HG03565 (cell line): ENCODE measurements at regions not wholly inside any gene's neighbourhood (a gene's known extent, or its start where the extent isn't known, plus 50 kb on each side); places are given as distances from the start of the nearest gene placed in this dataset.
"Not testable (repeated sequence)": the region's sequence is repeated elsewhere in the genome, so short reads cannot be mapped to it uniquely, and the experiment has no call there.

Source experiments
- ATAC-seq: cut with Tn5 transposase; IDR thresholded peaks from one replicate; pipeline ENCODE4 v1.9.1; 2021; ENCODE audit warnings: mild to moderate bottlenecking, moderate library complexity; ENCODE audit not compliant: unreplicated experiment

- ATAC-seq = no peak
These were observed 162.0 kb upstream of the C1orf174 start for GRCh38 chr1:4062041-4062440.

GRCh38 chr1:4062560-4062959 is 162.5 kb upstream of the C1orf174 start:
- no peak for ATAC-seq

GRCh38 chr1:4062992-4063391 is 162.9 kb upstream of the C1orf174 start:
- ATAC-seq = no peak

GRCh38 chr1:4063516-4063915 is 163.4 kb upstream of the C1orf174 start:
- no peak for ATAC-seq

GRCh38 chr1:4064150-4064889 is 164.2 kb upstream of the C1orf174 start:
- no peak for ATAC-seq

GRCh38 chr1:4066860-4067599 is 167.0 kb upstream of the C1orf174 start:
- no peak for ATAC-seq

GRCh38 chr1:4068076-4068475 is 168.0 kb upstream of the C1orf174 start:
- no peak for ATAC-seq

GRCh38 chr1:4071653-4072052 is 171.6 kb upstream of the C1orf174 start:
- no peak for ATAC-seq

GRCh38 chr1:4072481-4073153 is 172.5 kb upstream of the C1orf174 start:
- ATAC-seq = no peak

- ATAC-seq = no peak
These were observed 175.6 kb upstream of the C1orf174 start for GRCh38 chr1:4075436-4076225.

- ATAC-seq = no peak
These were observed 176.3 kb upstream of the C1orf174 start for GRCh38 chr1:4076346-4076745.

GRCh38 chr1:4078091-4078962 is 178.3 kb upstream of the C1orf174 start:
- ATAC-seq = not testable (repeated sequence)

- ATAC-seq = no peak
These were observed 179.7 kb upstream of the C1orf174 start for GRCh38 chr1:4079815-4080214.

GRCh38 chr1:4081806-4082711 is 182.0 kb upstream of the C1orf174 start:
- ATAC-seq = no peak

- ATAC-seq = no peak
These were observed 183.4 kb upstream of the C1orf174 start for GRCh38 chr1:4083231-4084047.

GRCh38 chr1:4084048-4084431 is 184.0 kb upstream of the C1orf174 start:
- ATAC-seq = no peak

- ATAC-seq = no peak
These were observed 184.4 kb upstream of the C1orf174 start for GRCh38 chr1:4084446-4084845.

- ATAC-seq = no peak
These were observed 184.8 kb upstream of the C1orf174 start for GRCh38 chr1:4084896-4085295.
